SK-N-SH (cell line): ENCODE measurements at regions not wholly inside any gene's neighbourhood (a gene's known extent, or its start where the extent isn't known, plus 50 kb on each side); places are given as distances from the start of the nearest gene placed in this dataset.

Experiments used
- CTCF ChIA-PET: fragments of 300-600, 350-600 bp; formaldehyde crosslinking; extraction: SDS; loops from one replicate; lab custom pipeline; 2021; lab: Yijun Ruan, JAX
- POLR2A ChIA-PET: fragments of 350-600 bp; sonication (Branson Sonifier 250); formaldehyde crosslinking; extraction: SDS; loops from one replicate; lab custom pipeline; 2020; ENCODE audit warnings: antibody characterized with exemption, inconsistent platforms; lab: Yijun Ruan, JAX
- DNase-seq: peaks from one replicate; pipeline ENCODE4 v3.0.0; 2012
- H2AFZ ChIP-seq: fragments of 200-600 bp; sonication (generic); 2 replicates; pipeline ENCODE4 v1.8.1; 2016; ENCODE audit warnings: antibody characterized with exemption, mild to moderate bottlenecking, low read depth
- H3F3A ChIP-seq: fragments of 200-600 bp; sonication (generic); replicated peaks from 2 replicates; pipeline ENCODE3; 2016; ENCODE audit warnings: antibody characterized with exemption, mild to moderate bottlenecking; ENCODE audit not compliant: insufficient read depth
- H3K27ac ChIP-seq, 2 experiments: fragments of 200-500 bp in 1 of 2; fragments of 200-600 bp in 1 of 2; sonication (Bioruptor generic) in 1 of 2; sonication (generic), shearing (Covaris generic) in 1 of 2; 2 replicates each; pipeline versions ENCODE4 v1.5.1 to v1.6.1; 2014 to 2016; ENCODE audit warnings: low read depth in 2 of 2, inconsistent platforms in 1 of 2, low read length in 1 of 2, mild to moderate bottlenecking in 1 of 2, mixed read lengths in 1 of 2
- H3K27me3 ChIP-seq: fragments of 200-600 bp; sonication (generic), shearing (Covaris generic); 2 replicates; pipeline ENCODE4 v1.6.1; 2016; ENCODE audit warnings: mixed run types; ENCODE audit not compliant: insufficient read depth
- H3K36me3 ChIP-seq, 2 experiments: fragments of 200-500 bp in 1 of 2; fragments of 200-600 bp in 1 of 2; sonication (Bioruptor generic) in 1 of 2; sonication (generic) in 1 of 2; replicated peaks in 1 of 2; 2 replicates each; pipeline versions ENCODE3 to v1.5.1; 2014 to 2016; ENCODE audit warnings: low read length in 1 of 2, mild to moderate bottlenecking in 1 of 2; ENCODE audit not compliant: insufficient read depth in 2 of 2, control insufficient read depth in 1 of 2
- H3K4me1 ChIP-seq, 2 experiments: fragments of 200-500 bp in 1 of 2; fragments of 200-600 bp in 1 of 2; sonication (Bioruptor generic) in 1 of 2; sonication (generic), shearing (Covaris generic) in 1 of 2; 2 replicates each; pipeline versions ENCODE4 v1.5.1 to v1.6.1; 2014 to 2016; ENCODE audit warnings: low read depth in 1 of 2, low read length in 1 of 2, mixed run types in 1 of 2; ENCODE audit not compliant: insufficient read depth in 2 of 2, control insufficient read depth in 1 of 2
- H3K4me2 ChIP-seq: fragments of 200-600 bp; sonication (generic), shearing (Covaris generic); 2 replicates; pipeline ENCODE4 v1.6.1; 2017; ENCODE audit warnings: mixed run types
- H3K4me3 ChIP-seq, 2 experiments: fragments of 200-500 bp in 1 of 2; fragments of 200-600 bp in 1 of 2; sonication (Bioruptor generic) in 1 of 2; sonication (generic), shearing (Covaris generic) in 1 of 2; 2 replicates each; pipeline versions ENCODE4 v1.5.1 to v1.8.1; 2014 to 2016; ENCODE audit warnings: low read depth in 2 of 2, inconsistent platforms in 1 of 2, low read length in 1 of 2, mild to moderate bottlenecking in 1 of 2, mixed read lengths in 1 of 2, moderate library complexity in 1 of 2
- H3K79me2 ChIP-seq: fragments of 200-600 bp; sonication (generic); 2 replicates; pipeline ENCODE4 v1.8.1; 2017; ENCODE audit warnings: mild to moderate bottlenecking; ENCODE audit not compliant: insufficient read depth
- H3K9ac ChIP-seq: fragments of 200-600 bp; sonication (generic); 2 replicates; pipeline ENCODE4 v1.6.1; 2017; ENCODE audit warnings: mixed run types
- H3K9me2 ChIP-seq: fragments of 200-600 bp; sonication (generic); 2 replicates; pipeline ENCODE4 v1.6.1; 2017; ENCODE audit warnings: mixed run types
- H3K9me3 ChIP-seq: fragments of 200-600 bp; sonication (generic); 2 replicates; pipeline ENCODE4 v1.6.1; 2017; ENCODE audit warnings: mixed run types, mild to moderate bottlenecking, moderate library complexity
- H4K20me1 ChIP-seq: fragments of 200-600 bp; sonication (generic); 2 replicates; pipeline ENCODE4 v1.6.1; 2017; ENCODE audit warnings: mild to moderate bottlenecking, mixed run types; ENCODE audit not compliant: insufficient read depth
- CHD2 ChIP-seq: fragments of 150-350 bp; IDR thresholded peaks from 2 replicates; pipeline ENCODE4 v1.6.1; 2018; ENCODE audit warnings: low read length; ENCODE audit not compliant: partially characterized antibody
- ELF1 ChIP-seq: IDR thresholded peaks from 2 replicates; pipeline ENCODE4 v1.4.0; 2012
- EP300 ChIP-seq, 2 experiments: IDR thresholded peaks; 2 replicates each; pipeline versions ENCODE4 v1.4.0 to v1.6.1; 2012; ENCODE audit warnings: borderline replicate concordance in 1 of 2, low read depth in 1 of 2, low read length in 1 of 2
- FOSL2 ChIP-seq: IDR thresholded peaks from 2 replicates; pipeline ENCODE4 v1.4.0; 2012; ENCODE audit warnings: low read depth, mild to moderate bottlenecking, moderate library complexity, borderline replicate concordance
- FOXJ3 ChIP-seq: sonication (generic); formaldehyde crosslinking; IDR thresholded peaks from 2 replicates; pipeline ENCODE4 v1.5.1; 2020; ENCODE audit warnings: mild to moderate bottlenecking, missing genetic modification reagents
- GABPA ChIP-seq: IDR thresholded peaks from 2 replicates; pipeline ENCODE4 v1.4.0; 2012; ENCODE audit warnings: low read depth, mild to moderate bottlenecking
- JUND ChIP-seq: IDR thresholded peaks from 2 replicates; pipeline ENCODE4 v1.4.0; 2012
- MXI1 ChIP-seq: IDR thresholded peaks from 2 replicates; pipeline ENCODE4 v1.6.1; 2012; ENCODE audit warnings: mild to moderate bottlenecking, low read depth, low read length, improper control_type of control experiment
- NRF1 ChIP-seq: IDR thresholded peaks from 2 replicates; pipeline ENCODE4 v1.6.1; 2012; ENCODE audit warnings: low read depth, mild to moderate bottlenecking, low read length
- RCOR1 ChIP-seq: fragments of 150-350 bp; IDR thresholded peaks from 2 replicates; pipeline ENCODE4 v1.6.1; 2017; ENCODE audit warnings: antibody characterized with exemption, low read length
- TEAD4 ChIP-seq: IDR thresholded peaks from 2 replicates; pipeline ENCODE4 v1.4.0; 2012; ENCODE audit warnings: mild to moderate bottlenecking, borderline replicate concordance; ENCODE audit not compliant: insufficient read depth
- WGBS: methylation state at CpG from one replicate; pipeline ENCODE4 v1.1.6; 2017; ENCODE audit warnings: low lambda C conversion rate; 5-methylcytosine and 5-hydroxymethylcytosine counted together
- TF ChIP-seq, protein P1 (sequence below): IDR thresholded peaks from 2 replicates; pipeline ENCODE4; 2012
- TF ChIP-seq, protein P2 (sequence below): fragments of 150-350 bp; IDR thresholded peaks from 2 replicates; pipeline ENCODE4 v1.6.1; 2016; ENCODE audit warnings: mild to moderate bottlenecking, low read depth, low read length
- TF ChIP-seq, protein P3 (sequence below): IDR thresholded peaks from 2 replicates; pipeline ENCODE4 v1.4.0; 2012; ENCODE audit warnings: low read depth
- TF ChIP-seq, protein P4 (sequence below): IDR thresholded peaks from 2 replicates; pipeline ENCODE4 v1.4.0; 2012; ENCODE audit warnings: low read depth, borderline replicate concordance

DNA sequence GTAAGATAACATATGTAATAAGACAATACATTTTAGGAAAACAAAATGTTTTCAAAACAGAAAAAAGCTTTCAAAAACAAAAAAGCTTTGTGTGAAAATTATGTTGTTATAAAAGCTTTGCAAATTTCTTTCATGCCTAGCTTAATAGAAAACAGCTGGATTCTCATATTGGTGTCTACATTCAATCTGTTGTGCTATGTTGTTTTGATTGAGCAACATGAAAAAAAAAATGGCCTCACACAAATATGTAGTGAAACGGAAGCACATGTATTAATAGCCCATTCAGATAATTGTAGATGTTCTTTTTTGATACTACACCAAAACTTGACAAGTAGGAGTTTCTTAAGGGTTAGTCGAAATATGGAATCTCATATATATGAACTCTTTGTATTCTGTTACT lies 197.5 kb downstream of the ZEB2 start:
- no peak for TF ChIP-seq CHD2
- no peak for TF ChIP-seq JUND
- TF ChIP-seq TEAD4: no peak
- no peak for TF ChIP-seq ELF1
- TF ChIP-seq, protein P1, sequence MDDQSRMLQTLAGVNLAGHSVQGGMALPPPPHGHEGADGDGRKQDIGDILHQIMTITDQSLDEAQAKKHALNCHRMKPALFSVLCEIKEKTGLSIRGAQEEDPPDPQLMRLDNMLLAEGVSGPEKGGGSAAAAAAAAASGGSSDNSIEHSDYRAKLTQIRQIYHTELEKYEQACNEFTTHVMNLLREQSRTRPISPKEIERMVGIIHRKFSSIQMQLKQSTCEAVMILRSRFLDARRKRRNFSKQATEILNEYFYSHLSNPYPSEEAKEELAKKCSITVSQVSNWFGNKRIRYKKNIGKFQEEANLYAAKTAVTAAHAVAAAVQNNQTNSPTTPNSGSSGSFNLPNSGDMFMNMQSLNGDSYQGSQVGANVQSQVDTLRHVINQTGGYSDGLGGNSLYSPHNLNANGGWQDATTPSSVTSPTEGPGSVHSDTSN: no peak
- TF ChIP-seq FOXJ3: no peak
- TF ChIP-seq, protein P2, sequence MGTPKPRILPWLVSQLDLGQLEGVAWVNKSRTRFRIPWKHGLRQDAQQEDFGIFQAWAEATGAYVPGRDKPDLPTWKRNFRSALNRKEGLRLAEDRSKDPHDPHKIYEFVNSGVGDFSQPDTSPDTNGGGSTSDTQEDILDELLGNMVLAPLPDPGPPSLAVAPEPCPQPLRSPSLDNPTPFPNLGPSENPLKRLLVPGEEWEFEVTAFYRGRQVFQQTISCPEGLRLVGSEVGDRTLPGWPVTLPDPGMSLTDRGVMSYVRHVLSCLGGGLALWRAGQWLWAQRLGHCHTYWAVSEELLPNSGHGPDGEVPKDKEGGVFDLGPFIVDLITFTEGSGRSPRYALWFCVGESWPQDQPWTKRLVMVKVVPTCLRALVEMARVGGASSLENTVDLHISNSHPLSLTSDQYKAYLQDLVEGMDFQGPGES: no peak
- no peak for TF ChIP-seq FOSL2
- TF ChIP-seq, protein P3, sequence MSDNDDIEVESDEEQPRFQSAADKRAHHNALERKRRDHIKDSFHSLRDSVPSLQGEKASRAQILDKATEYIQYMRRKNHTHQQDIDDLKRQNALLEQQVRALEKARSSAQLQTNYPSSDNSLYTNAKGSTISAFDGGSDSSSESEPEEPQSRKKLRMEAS: no peak
- TF ChIP-seq NRF1: no peak
- no peak for TF ChIP-seq RCOR1
- TF ChIP-seq, protein P4, sequence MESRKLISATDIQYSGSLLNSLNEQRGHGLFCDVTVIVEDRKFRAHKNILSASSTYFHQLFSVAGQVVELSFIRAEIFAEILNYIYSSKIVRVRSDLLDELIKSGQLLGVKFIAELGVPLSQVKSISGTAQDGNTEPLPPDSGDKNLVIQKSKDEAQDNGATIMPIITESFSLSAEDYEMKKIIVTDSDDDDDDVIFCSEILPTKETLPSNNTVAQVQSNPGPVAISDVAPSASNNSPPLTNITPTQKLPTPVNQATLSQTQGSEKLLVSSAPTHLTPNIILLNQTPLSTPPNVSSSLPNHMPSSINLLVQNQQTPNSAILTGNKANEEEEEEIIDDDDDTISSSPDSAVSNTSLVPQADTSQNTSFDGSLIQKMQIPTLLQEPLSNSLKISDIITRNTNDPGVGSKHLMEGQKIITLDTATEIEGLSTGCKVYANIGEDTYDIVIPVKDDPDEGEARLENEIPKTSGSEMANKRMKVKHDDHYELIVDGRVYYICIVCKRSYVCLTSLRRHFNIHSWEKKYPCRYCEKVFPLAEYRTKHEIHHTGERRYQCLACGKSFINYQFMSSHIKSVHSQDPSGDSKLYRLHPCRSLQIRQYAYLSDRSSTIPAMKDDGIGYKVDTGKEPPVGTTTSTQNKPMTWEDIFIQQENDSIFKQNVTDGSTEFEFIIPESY: no peak
- TF ChIP-seq MXI1: no peak
- no peak for TF ChIP-seq GABPA
- no peak for TF ChIP-seq EP300 (IDR thresholded peaks at IDR 0.05; ENCODE audit: borderline replicate concordance in 1 of 2, low read depth in 1 of 2, low read length in 1 of 2)
- Histone ChIP-seq H3K79me2 (no peaks in the 10 kb centered on the region; the same call in 1 of the 2 replicates), H3K27ac (no peak overlapping the region), H3K9ac (no peak overlapping the region), H3K4me3 (no peak overlapping the region), H3K36me3 (no peaks in the 10 kb centered on the region), H3K9me3 (no peaks in the 10 kb centered on the region), H3K27me3 (no peaks in the 10 kb centered on the region), H3K4me1 (peaks cover 6 to 8% of the 10 kb centered on the region in 2 experiments; a peak in 3 of 4 replicates), H3K4me2 (no peak overlapping the region), H3F3A (peaks cover 8% of the 10 kb centered on the region), H3K9me2 (no peaks in the 10 kb centered on the region), H4K20me1 (no peaks in the 10 kb centered on the region), H2AFZ (no peak overlapping the region)
- 89% methylated on average over 2 of the region's 2 CpGs for WGBS
- POLR2A ChIA-PET: no interaction called here
- no peak for DNase-seq
- CTCF ChIA-PET: no interaction called here
